CD14-positive monocyte (primary cell): ENCODE measurements at regions not wholly inside any gene's neighbourhood (a gene's known extent, or its start where the extent isn't known, plus 50 kb on each side); places are given as distances from the start of the nearest gene placed in this dataset.

ENCODE experiments used
- DNase-seq, 3 donors: peaks; one replicate each; pipeline ENCODE4 v3.0.0-alpha.2; 2011 to 2022
- H2AFZ ChIP-seq: 2 replicates; pipeline ENCODE4 v1.6.0; 2012; ENCODE audit warnings: mild to moderate bottlenecking, low read depth, low read length, inconsistent platforms; ENCODE audit not compliant: insufficient read depth, poor library complexity, severe bottlenecking
- H3K27ac ChIP-seq, 2 donors: 1 replicate in 1 of 2; 2 replicates in 1 of 2; pipeline ENCODE4 v1.5.1; 2012 to 2013; ENCODE audit warnings: low read length in 2 of 2, control low read depth in 1 of 2, inconsistent platforms in 1 of 2, low read depth in 1 of 2, mild to moderate bottlenecking in 1 of 2
- H3K27me3 ChIP-seq, 2 donors: one replicate each; pipeline versions ENCODE4 v1.6.0 to v1.6.1; 2011 to 2013; ENCODE audit warnings: low read length in 2 of 2; ENCODE audit not compliant: control insufficient read depth in 2 of 2, insufficient read depth in 2 of 2
- H3K36me3 ChIP-seq, 2 donors: replicated peaks in 1 of 2; 1 replicate in 1 of 2; 2 replicates in 1 of 2; pipeline versions ENCODE4 v1.5.1 to v1.6.1; 2012 to 2013; ENCODE audit warnings: low read length in 2 of 2, control low read depth in 1 of 2, inconsistent platforms in 1 of 2, mild to moderate bottlenecking in 1 of 2; ENCODE audit not compliant: insufficient read depth in 2 of 2, control insufficient read depth in 1 of 2
- H3K4me1 ChIP-seq, 2 donors: 1 replicate in 1 of 2; 2 replicates in 1 of 2; pipeline versions ENCODE4 v1.5.1 to v1.6.1; 2012 to 2013; ENCODE audit warnings: low read length in 2 of 2, control low read depth in 1 of 2, inconsistent platforms in 1 of 2, mild to moderate bottlenecking in 1 of 2, moderate library complexity in 1 of 2; ENCODE audit not compliant: insufficient read depth in 2 of 2, control insufficient read depth in 1 of 2
- H3K4me2 ChIP-seq: replicated peaks from 2 replicates; pipeline ENCODE3; 2012; ENCODE audit warnings: low read length, moderate library complexity, mild to moderate bottlenecking; ENCODE audit not compliant: poor library complexity, severe bottlenecking; ENCODE audit errors: extremely low read depth
- H3K4me3 ChIP-seq, 3 experiments: fragments of 200-600 bp in 1 of 3; sonication (generic) in 1 of 3; replicated peaks in 1 of 3; 1 replicate in 2 of 3; 2 replicates in 1 of 3; pipeline ENCODE4 v1.5.1; 2011 to 2013; ENCODE audit warnings: low read length in 3 of 3, mild to moderate bottlenecking in 3 of 3, control low read depth in 2 of 3, low read depth in 2 of 3, inconsistent platforms in 1 of 3, moderate library complexity in 1 of 3
- H3K79me2 ChIP-seq: 2 replicates; pipeline ENCODE4 v1.6.0; 2012; ENCODE audit warnings: mild to moderate bottlenecking, control low read depth, inconsistent platforms, low read length, moderate library complexity; ENCODE audit not compliant: insufficient read depth
- H3K9ac ChIP-seq: 2 replicates; pipeline ENCODE4 v1.6.0; 2017; ENCODE audit warnings: low read length, mild to moderate bottlenecking; ENCODE audit not compliant: insufficient read depth, poor library complexity, severe bottlenecking
- H3K9me3 ChIP-seq, 2 donors: replicated peaks in 1 of 2; 1 replicate in 1 of 2; 2 replicates in 1 of 2; pipeline versions ENCODE4 v1.5.1 to v1.6.1; 2012 to 2013; ENCODE audit warnings: low read length in 2 of 2, control low read depth in 1 of 2; ENCODE audit not compliant: control insufficient read depth in 1 of 2, insufficient read depth in 1 of 2
- H4K20me1 ChIP-seq: 2 replicates; pipeline ENCODE4 v1.6.0; 2012; ENCODE audit warnings: mild to moderate bottlenecking, low read length, control low read depth, moderate library complexity; ENCODE audit not compliant: insufficient read depth
- H3K27ac Mint-ChIP-seq, 7 donors: one replicate each; pipeline ENCODE4 v1.8.0; 2020; ENCODE audit warnings: mild to moderate bottlenecking in 7 of 7, mixed read lengths in 7 of 7, moderate library complexity in 6 of 7, inconsistent platforms in 2 of 7
- H3K27me3 Mint-ChIP-seq, 3 donors: one replicate each; pipeline ENCODE4 v1.8.0; 2021 to 2022; ENCODE audit warnings: low read depth in 3 of 3, mild to moderate bottlenecking in 3 of 3, mixed read lengths in 3 of 3, moderate library complexity in 3 of 3, inconsistent platforms in 1 of 3
- H3K36me3 Mint-ChIP-seq, 2 donors: one replicate each; pipeline ENCODE4 v1.8.0; 2020; ENCODE audit warnings: mixed read lengths in 2 of 2, inconsistent platforms in 1 of 2, mild to moderate bottlenecking in 1 of 2
- H3K4me1 Mint-ChIP-seq: one replicate; pipeline ENCODE4 v1.8.0; 2020; ENCODE audit warnings: mild to moderate bottlenecking, mixed read lengths
- H3K4me3 Mint-ChIP-seq, 2 donors: one replicate each; pipeline ENCODE4 v1.8.0; 2020; ENCODE audit warnings: mild to moderate bottlenecking in 2 of 2, mixed read lengths in 2 of 2, moderate library complexity in 1 of 2
- H3K9me3 Mint-ChIP-seq, 7 donors: one replicate each; pipeline ENCODE4 v1.8.0; 2020 to 2022; ENCODE audit warnings: mixed read lengths in 7 of 7, mild to moderate bottlenecking in 6 of 7, moderate library complexity in 6 of 7, inconsistent platforms in 2 of 7
- CTCF ChIP-seq: fragments of 200-600 bp; IDR thresholded peaks from one replicate; pipeline ENCODE4 v1.8.0; 2022; ENCODE audit warnings: antibody characterized with exemption, mild to moderate bottlenecking
- WGBS: methylation state at CpG from one replicate; pipeline ENCODE4 v1.1.5; 2013; ENCODE audit warnings: missing lambda C conversion rate; ENCODE audit not compliant: insufficient coverage; 5-methylcytosine and 5-hydroxymethylcytosine counted together
- intact Hi-C, 2 donors: fragments of 100-400 bp; cut with micrococcal nuclease; formaldehyde crosslinking; loops; one replicate each; pipeline versions ENCODE4 v1.15.0 to v1.15.1; 2023

GRCh38 chr21:43308101-43308814, 118.7 kb downstream of the SIK1 start:
- H3K27me3 Mint-ChIP-seq, result peaks cover 2 to 7% (median 5%) of the 10 kb centered on the region in 3 donors
- H3K9me3 Mint-ChIP-seq, result no peaks in the 10 kb centered on the region
- H4K20me1 ChIP-seq, result no peaks in the 10 kb centered on the region
- H3K9ac ChIP-seq, result no peak overlapping the region
- 94% methylated on average over 9 of the region's 13 CpGs for WGBS
- H3K27me3 ChIP-seq, result no peaks in the 10 kb centered on the region
- no peaks in the 10 kb centered on the region for H3K36me3 Mint-ChIP-seq
- H3K4me1 Mint-ChIP-seq, result no peaks in the 10 kb centered on the region
- no peaks in the 10 kb centered on the region for H3K4me1 ChIP-seq
- H3K27ac Mint-ChIP-seq, result no peak overlapping the region
- intact Hi-C loops, result no loop called here
- H3K27ac ChIP-seq, result no peak overlapping the region
- H3K4me3 Mint-ChIP-seq, result no peak overlapping the region
- H3K9me3 ChIP-seq, result no peaks in the 10 kb centered on the region
- DNase-seq, result no peak
- no peaks in the 10 kb centered on the region for H3K79me2 ChIP-seq
- no peaks in the 10 kb centered on the region for H3K36me3 ChIP-seq
- no peak overlapping the region for H3K4me2 ChIP-seq
- no peak overlapping the region for H2AFZ ChIP-seq
- no peak for TF ChIP-seq CTCF
- H3K4me3 ChIP-seq, result no peak overlapping the region

GRCh38 chr21:43307677-43308070, 119.3 kb downstream of the SIK1 start:
- Histone ChIP-seq H3K79me2 (no peaks in the 10 kb centered on the region), H3K9ac (no peak overlapping the region), H3K9me3 (no peaks in the 10 kb centered on the region), H3K27ac (no peak overlapping the region), H2AFZ (no peak overlapping the region), H3K4me1 (no peaks in the 10 kb centered on the region), H3K36me3 (no peaks in the 10 kb centered on the region), H3K4me2 (no peak overlapping the region), H3K27me3 (no peaks in the 10 kb centered on the region), H4K20me1 (no peaks in the 10 kb centered on the region), H3K4me3 (no peak overlapping the region)
- TF ChIP-seq CTCF, result no peak
- H3K36me3 Mint-ChIP-seq, result no peaks in the 10 kb centered on the region
- H3K4me3 Mint-ChIP-seq, result no peak overlapping the region
- no peak overlapping the region for H3K27ac Mint-ChIP-seq
- no peak for DNase-seq
- no peaks in the 10 kb centered on the region for H3K9me3 Mint-ChIP-seq
- intact Hi-C loops, result no loop called here
- 79% methylated on average over 7 of the region's 7 CpGs for WGBS
- H3K4me1 Mint-ChIP-seq, result no peaks in the 10 kb centered on the region
- H3K27me3 Mint-ChIP-seq, result peaks cover 2 to 7% (median 5%) of the 10 kb centered on the region in 3 donors
